Heart left ventricle (tissue), 13 donors: ENCODE measurements at regions not wholly inside any gene's neighbourhood (a gene's known extent, or its start where the extent isn't known, plus 50 kb on each side); places are given as distances from the start of the nearest gene placed in this dataset.

Source experiments
- CTCF ChIP-seq, 12 donors: fragments of 200-600 bp; sonication (generic) in 4 of 12; IDR thresholded peaks; one replicate each; pipeline versions ENCODE4 v1.5.0 to v1.8.0; 2018 to 2022; ENCODE audit warnings: antibody characterized with exemption in 12 of 12, mild to moderate bottlenecking in 5 of 12
- POLR2A ChIP-seq, 2 donors: fragments of 450-650 bp; IDR thresholded peaks; one replicate each; pipeline ENCODE4 v1.6.1; 2017; ENCODE audit warnings: antibody characterized with exemption in 2 of 2, mild to moderate bottlenecking in 2 of 2, moderate library complexity in 2 of 2
- donor health status: ischemic (EF 13 %, LVEDD 7.1; RV severe dilation, severe dysfunction).
- donor health status: DM: no; HTN: yes; CAD: no.
- donor health status: DM: no; HTN: no; CAD: no.
- donor health status: ischemic (EF 25% LVEDD 6.9; RV normal size, moderate dysfunction).
- donor health status: ischemic (EF 25% LVEDD 5.7; RV mildly dilated, moderate dysfunction).
- donor health status: ischemic (EF 35%, LVEDD 5.7; RV mildly dilated, moderate dysfunction).
- donor health status: nonischemic (EF 11% LVEDD 7.7; RV severe dilation, severe dysfunction).
- donor health status: DM: yes; HTN: yes; CAD: no.
- donor health status: PGD.
- donor health status: ischemic (EF 29% LVEDD 5.4; RV normal size, mild dysfunction).
- donor health status: nonischemic (EF 23%, LVEDD 6.1; RV moderate dilation, normal function).

- no peak for TF ChIP-seq CTCF (IDR thresholded peaks at IDR 0.05)
- no peak for TF ChIP-seq POLR2A (IDR thresholded peaks at IDR 0.05)
Observed at GRCh38 chr13:86269511-86269910, 470.3 kb upstream of the SLITRK6 start.
